Neural progenitor cell (in vitro differentiated cells): ENCODE measurements at regions not wholly inside any gene's neighbourhood (a gene's known extent, or its start where the extent isn't known, plus 50 kb on each side); places are given as distances from the start of the nearest gene placed in this dataset.

Source experiments
- CTCF ChIP-seq: fragments of 200-600 bp; sonication (generic); IDR thresholded peaks from 2 replicates; pipeline ENCODE4 v1.5.1; 2017; ENCODE audit warnings: antibody characterized with exemption, mild to moderate bottlenecking
- EZH2 ChIP-seq: fragments of 200-600 bp; sonication (generic); IDR thresholded peaks from 2 replicates; pipeline ENCODE4 v1.6.1; 2017; ENCODE audit warnings: antibody characterized with exemption, mild to moderate bottlenecking, moderate library complexity

GRCh38 chr14:83170165-83170564 lies 1636.5 kb upstream of the SEL1L start:
- TF ChIP-seq CTCF (no peak), EZH2 (no peak)
